Testis (tissue), 2 donors: ENCODE measurements at regions not wholly inside any gene's neighbourhood (a gene's known extent, or its start where the extent isn't known, plus 50 kb on each side); places are given as distances from the start of the nearest gene placed in this dataset.

Experiments
- CTCF ChIP-seq, 3 experiments: fragments of 450-650 bp in 2 of 3; fragments of 200-600 bp in 1 of 3; sonication (generic) in 1 of 3; IDR thresholded peaks; one replicate each; pipeline ENCODE4 v1.5.1; 2016 to 2019; ENCODE audit warnings: antibody characterized with exemption in 3 of 3, mild to moderate bottlenecking in 2 of 3, moderate library complexity in 1 of 3
- POLR2A ChIP-seq: fragments of 450-650 bp; IDR thresholded peaks from one replicate; pipeline ENCODE4 v1.6.1; 2017; ENCODE audit warnings: antibody characterized with exemption, mild to moderate bottlenecking, moderate library complexity

GRCh38 chr5:159735749-159736660, 180.3 kb upstream of the ADRA1B start:
- TF ChIP-seq CTCF (IDR thresholded peaks at IDR 0.05) (no peak), POLR2A (no peak)
